ENCODE measurements at regions not wholly inside any gene's neighbourhood (a gene's known extent, or its start where the extent isn't known, plus 50 kb on each side); places are given as distances from the start of the nearest gene placed in this dataset.

- no peaks in the 10 kb centered on the region for H3K9me3 ChIP-seq
- H3K4me3 ChIP-seq = no peak overlapping the region
- H3K27me3 ChIP-seq = no peaks in the 10 kb centered on the region
- DNase-seq = no peak
- no peaks in the 10 kb centered on the region for H3K36me3 ChIP-seq
- no peak for TF ChIP-seq CTCF (IDR thresholded peaks at IDR 0.05)
- H3K4me1 ChIP-seq = no peaks in the 10 kb centered on the region
- H3K27ac ChIP-seq = no peak overlapping the region
- intact Hi-C loops (cut with DNase I) = no loop called here
- ATAC-seq = no peak
Observed at GRCh38 chr4:102451266-102451665, 49.9 kb upstream of the NFKB1 start.

Measured in upper lobe of right lung (tissue), 1 donor.